Coronary artery (tissue), 2 donors: ENCODE measurements at regions not wholly inside any gene's neighbourhood (a gene's known extent, or its start where the extent isn't known, plus 50 kb on each side); places are given as distances from the start of the nearest gene placed in this dataset.
"Not testable (repeated sequence)": the region's sequence is repeated elsewhere in the genome, so short reads cannot be mapped to it uniquely, and the experiment has no call there.

ENCODE experiments used
- DNase-seq: peaks from one replicate; pipeline ENCODE4 v3.0.0-alpha.2; 2017; ENCODE audit warnings: low spot score
- H3K27ac ChIP-seq, 2 donors: fragments of 200-600 bp; sonication (generic); one replicate each; pipeline ENCODE4 v1.5.1; 2016 to 2019
- H3K4me3 ChIP-seq: fragments of 200-600 bp; sonication (generic); 2 replicates; pipeline ENCODE4 v1.5.1; 2016; ENCODE audit warnings: mild to moderate bottlenecking, moderate library complexity
- CTCF ChIP-seq: fragments of 200-600 bp; sonication (generic); IDR thresholded peaks from one replicate; pipeline ENCODE4 v1.5.1; 2019; ENCODE audit warnings: antibody characterized with exemption

GRCh38 chr3:20573175-20573574 is 387.2 kb upstream of the SGO1 start:
- no peak for DNase-seq

GRCh38 chr3:20572473-20572872 is 386.5 kb upstream of the SGO1 start:
- H3K27ac ChIP-seq: no peak overlapping the region
- no peak for TF ChIP-seq CTCF
- H3K4me3 ChIP-seq: no peak overlapping the region
- no peak for DNase-seq

More at GRCh38 chr3:20573175-20573574, 387.2 kb upstream of the SGO1 start:
- Histone ChIP-seq H3K27ac (no peak overlapping the region), H3K4me3 (no peak overlapping the region)
- TF ChIP-seq CTCF: no peak

- no peak for TF ChIP-seq CTCF
- no peak overlapping the region for H3K4me3 ChIP-seq
- DNase-seq: no peak
- no peak overlapping the region for H3K27ac ChIP-seq
Measured at GRCh38 chr3:20569310-20569709, 383.3 kb upstream of the SGO1 start.

DNA sequence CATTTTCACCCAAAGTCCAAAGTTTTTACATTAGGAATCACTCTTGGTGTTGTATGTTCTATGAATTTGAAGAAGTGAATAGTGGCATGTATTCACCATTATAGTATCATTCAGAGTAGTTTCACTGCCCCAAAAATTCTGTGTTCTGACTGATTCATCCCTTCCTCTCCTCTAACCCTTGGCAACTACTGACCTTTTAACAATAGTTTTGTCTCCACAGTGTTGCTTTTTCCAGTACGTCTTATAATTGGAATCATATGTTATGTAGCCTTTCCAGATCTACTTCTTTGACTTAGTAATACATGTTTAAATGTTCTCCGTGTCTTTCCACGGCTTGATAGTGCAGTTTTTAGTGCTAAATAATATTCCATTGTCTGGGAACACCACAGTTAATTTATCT is 379.0 kb upstream of the SGO1 start:
- no peak for TF ChIP-seq CTCF
- no peak for DNase-seq
- Histone ChIP-seq H3K4me3 (no peak overlapping the region), H3K27ac (no peak overlapping the region)

DNA sequence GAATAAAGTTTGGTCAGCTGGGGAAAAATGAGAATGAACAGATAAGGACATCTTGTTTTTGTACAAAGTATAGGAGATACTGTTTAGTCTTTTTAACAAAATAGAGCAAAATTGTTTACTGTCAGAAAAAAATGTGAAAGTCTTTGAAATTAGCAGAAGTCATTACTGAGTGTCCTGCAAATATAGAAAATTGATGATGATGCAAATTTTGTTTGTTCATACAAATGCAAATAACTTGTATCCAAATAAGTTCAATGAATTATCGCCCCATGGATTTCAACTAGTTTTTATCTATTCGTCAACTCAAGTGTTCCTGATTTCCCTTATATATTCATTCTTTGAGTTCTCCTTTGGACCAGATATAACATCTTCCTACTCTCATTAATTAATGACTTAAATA is 378.0 kb upstream of the SGO1 start:
- H3K4me3 ChIP-seq: no peak overlapping the region
- no peak for TF ChIP-seq CTCF
- no peak for DNase-seq
- H3K27ac ChIP-seq: no peak overlapping the region

DNA sequence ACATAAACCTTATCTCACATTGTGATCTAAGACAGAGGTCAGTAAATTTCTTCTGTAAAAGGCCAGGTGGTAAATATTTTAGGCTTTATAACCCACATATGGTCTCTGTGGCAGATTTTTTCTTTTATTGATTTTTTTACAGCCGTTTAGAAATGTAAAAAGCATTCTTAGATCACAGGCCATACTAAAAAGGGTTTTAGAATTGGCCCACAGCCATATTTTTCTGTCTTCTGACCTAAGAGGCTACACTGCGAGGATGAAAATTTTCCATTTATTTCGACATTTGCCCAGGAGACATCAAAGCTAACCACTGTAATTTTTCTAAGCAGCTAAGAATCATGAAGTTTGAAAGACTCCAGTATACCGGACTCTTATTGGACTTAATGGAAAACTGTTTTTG is 377.2 kb upstream of the SGO1 start:
- DNase-seq: no peak
- Histone ChIP-seq H3K27ac (no peak overlapping the region), H3K4me3 (no peak overlapping the region)
- TF ChIP-seq CTCF: no peak

GRCh38 chr3:20561166-20561565 is 375.2 kb upstream of the SGO1 start:
- no peak for DNase-seq
- H3K27ac ChIP-seq: no peak overlapping the region
- TF ChIP-seq CTCF: no peak
- no peak overlapping the region for H3K4me3 ChIP-seq

DNA sequence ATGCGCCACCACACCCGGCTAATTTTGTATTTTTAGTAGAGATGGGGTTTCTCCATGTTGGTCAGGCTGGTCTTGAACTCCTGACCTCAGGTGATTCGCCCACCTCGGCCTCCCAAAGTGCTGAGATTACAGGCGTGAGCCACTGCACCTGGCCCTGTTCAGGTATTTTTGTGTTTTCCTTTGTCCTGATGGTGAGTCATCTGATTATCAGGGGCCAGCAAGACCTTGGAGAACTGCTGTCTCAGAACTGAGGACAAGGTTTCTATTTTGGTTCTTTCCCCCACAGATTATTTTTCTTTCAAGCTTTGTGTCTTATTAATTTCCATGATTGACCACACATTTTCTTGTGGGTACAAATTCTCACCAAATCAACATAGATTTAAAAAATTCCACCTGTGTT is 374.4 kb upstream of the SGO1 start:
- not testable (repeated sequence) for H3K4me3 ChIP-seq, DNase-seq, H3K27ac ChIP-seq
